GM12873 (cell line): ENCODE measurements at regions not wholly inside any gene's neighbourhood (a gene's known extent, or its start where the extent isn't known, plus 50 kb on each side); places are given as distances from the start of the nearest gene placed in this dataset.

Source experiments
- TF ChIP-seq, protein P1 (sequence below): IDR thresholded peaks from 2 replicates; pipeline ENCODE4 v1.5.1; 2012; ENCODE audit warnings: low read depth, mild to moderate bottlenecking, moderate library complexity, low read length, control low read depth; ENCODE audit not compliant: insufficient read depth; ENCODE audit errors: missing control alignments

DNA sequence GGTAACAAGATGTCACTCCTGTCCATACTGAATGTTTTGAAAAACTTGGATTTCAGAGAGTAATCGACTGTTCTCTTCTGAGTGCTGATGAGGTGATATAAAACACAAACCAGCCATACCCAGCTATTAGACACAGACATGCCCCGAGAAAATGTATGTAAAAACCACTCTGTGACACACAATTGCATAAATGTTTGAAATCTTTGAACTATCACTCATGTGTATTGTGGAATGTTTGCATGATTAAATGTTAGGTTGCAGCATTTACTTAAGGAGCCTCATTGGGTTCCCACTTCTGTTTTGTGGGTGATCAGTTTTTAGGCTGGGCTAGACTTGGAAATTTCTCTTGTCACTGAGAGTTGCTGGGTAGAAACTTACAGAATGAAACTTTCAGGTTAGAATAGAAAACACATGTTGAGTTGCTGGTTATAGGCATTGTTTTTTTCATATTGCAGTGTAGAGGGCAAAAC lies 270.4 kb upstream of the B3GALT2 start:
- TF ChIP-seq, protein P1, sequence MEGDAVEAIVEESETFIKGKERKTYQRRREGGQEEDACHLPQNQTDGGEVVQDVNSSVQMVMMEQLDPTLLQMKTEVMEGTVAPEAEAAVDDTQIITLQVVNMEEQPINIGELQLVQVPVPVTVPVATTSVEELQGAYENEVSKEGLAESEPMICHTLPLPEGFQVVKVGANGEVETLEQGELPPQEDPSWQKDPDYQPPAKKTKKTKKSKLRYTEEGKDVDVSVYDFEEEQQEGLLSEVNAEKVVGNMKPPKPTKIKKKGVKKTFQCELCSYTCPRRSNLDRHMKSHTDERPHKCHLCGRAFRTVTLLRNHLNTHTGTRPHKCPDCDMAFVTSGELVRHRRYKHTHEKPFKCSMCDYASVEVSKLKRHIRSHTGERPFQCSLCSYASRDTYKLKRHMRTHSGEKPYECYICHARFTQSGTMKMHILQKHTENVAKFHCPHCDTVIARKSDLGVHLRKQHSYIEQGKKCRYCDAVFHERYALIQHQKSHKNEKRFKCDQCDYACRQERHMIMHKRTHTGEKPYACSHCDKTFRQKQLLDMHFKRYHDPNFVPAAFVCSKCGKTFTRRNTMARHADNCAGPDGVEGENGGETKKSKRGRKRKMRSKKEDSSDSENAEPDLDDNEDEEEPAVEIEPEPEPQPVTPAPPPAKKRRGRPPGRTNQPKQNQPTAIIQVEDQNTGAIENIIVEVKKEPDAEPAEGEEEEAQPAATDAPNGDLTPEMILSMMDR, result no peak

DNA sequence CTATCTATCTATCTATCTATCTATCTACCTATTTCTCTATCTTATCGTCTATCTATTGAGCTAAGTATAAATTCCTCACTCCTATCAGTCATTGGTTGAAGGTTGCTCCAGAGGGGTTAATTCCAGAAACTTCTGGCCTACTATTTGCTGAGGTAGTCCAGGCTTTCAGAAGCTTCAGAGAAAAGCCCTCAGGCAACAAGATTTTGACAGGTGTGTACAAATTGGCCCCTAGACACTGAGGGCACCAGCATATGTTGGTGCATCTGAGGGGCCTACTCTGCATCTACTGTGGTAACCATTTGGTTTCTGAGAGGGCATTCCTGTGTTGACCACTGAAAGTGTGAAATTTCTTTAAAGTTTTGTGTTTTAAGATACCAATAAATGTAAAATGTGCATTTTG lies 265.2 kb upstream of the B3GALT2 start:
- TF ChIP-seq, protein P1, result no peak

DNA sequence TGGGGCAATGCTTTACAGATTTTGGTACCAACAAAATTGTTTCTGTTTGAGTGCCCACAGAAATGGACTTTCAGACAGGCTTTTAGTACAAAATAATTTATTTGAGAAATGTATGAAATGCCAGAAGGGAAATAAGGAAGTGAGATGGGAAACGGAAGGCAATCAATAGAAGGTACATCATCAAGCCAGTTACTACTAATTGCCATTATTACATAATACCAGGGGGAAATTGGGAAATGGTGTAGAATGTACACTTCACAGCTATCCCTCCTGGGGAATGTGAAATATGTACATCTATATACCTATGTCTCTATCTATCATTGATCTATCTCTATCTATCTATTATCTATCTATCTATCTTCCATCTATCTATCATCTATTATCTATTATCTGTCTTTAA lies 264.6 kb upstream of the B3GALT2 start:
- TF ChIP-seq, protein P1, result no peak

DNA sequence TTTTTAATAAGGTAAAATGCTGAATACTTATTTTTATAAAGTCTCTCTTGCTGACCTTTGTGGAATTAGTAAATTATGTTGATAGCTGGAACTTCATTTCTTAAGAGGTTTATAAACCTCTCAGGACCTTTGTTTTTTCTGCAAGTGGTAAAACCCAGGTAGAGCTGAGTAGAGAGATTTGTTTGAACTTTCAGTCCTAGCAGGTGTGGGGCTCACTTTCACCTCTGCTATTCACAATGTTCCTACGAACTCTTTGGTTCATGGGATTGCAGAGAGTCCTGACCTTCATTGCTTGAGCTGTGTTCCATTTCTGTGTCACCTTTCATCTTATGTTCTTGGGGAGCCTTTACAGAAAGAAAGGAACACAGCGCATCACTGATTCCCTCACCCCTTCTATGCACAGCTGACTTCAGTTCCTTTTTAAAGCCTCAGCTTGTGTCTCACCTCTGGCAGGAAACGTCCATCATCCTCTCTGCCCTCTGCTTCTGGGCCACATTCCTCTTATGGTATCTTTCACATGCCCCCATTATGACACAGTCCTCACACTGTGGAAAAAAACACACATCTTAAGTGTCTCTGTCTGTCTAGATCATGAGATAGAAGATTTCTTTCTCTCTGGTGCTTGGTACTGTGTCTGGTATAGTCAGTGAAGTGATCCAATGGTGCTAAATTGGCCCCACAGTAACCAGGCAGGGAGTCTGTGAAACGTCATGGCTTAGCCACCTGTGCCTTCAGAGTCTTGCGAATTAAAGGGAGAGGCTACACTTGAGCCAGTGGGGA lies 262.5 kb upstream of the B3GALT2 start:
- TF ChIP-seq, protein P1, result no peak

DNA sequence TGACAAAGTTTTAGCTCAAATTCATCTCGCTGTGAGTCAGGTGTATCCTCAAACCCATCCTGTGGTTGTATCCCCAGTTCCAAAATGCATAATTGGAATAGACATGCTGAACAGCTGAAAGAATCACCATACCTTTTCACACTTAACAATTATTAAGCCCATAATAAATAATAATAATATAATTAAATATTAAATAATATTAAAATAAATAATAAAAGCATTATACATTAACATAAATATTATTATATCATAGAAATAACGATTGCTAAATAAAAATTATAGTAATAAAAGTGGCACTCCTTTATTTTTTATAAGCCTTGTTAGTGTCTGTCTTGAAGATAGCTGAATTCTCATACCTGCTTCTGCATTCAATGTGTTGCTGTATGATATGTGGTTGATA lies 257.5 kb upstream of the B3GALT2 start:
- TF ChIP-seq, protein P1, result no peak

DNA sequence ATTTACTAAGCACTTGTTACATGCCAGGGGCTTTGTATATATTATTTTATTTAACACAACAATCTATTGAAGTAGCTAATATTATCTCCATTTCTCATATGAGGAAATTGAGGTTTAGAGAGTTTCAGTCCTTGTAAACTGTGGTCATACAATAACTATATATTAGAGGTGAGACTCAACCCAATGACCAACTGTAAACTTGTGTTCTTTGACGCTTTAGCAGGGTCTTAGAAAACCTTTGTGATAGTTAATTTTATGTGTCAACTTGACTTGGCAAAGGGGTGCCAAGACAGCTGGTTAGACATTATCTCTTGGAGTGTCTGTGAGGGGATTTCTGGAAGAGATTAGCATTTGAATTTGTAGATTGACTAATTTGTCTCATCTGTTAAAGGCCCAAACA lies 252.4 kb upstream of the B3GALT2 start:
- TF ChIP-seq, protein P1, result no peak

DNA sequence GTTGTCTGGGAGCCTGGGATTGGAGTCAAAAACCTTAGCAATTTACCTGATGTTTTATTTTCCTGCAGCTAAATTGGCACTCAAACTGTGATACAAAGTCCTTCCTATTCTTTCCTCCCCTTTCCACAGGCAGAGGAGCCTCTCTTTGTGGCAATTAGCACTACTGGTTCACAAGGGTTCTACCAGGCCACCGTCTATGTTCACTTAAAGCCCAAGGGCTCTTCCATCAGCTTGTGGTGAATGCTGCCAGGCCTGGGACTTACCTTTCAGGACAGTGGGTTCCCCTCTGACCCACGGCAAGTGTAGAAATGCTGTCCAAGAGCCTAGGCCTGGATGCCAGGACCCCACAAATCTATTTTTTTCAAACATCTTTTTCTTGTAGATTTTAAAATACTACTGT lies 251.9 kb upstream of the B3GALT2 start:
- TF ChIP-seq, protein P1, result no peak
